ENCODE measurements at regions not wholly inside any gene's neighbourhood (a gene's known extent, or its start where the extent isn't known, plus 50 kb on each side); places are given as distances from the start of the nearest gene placed in this dataset.

DNA sequence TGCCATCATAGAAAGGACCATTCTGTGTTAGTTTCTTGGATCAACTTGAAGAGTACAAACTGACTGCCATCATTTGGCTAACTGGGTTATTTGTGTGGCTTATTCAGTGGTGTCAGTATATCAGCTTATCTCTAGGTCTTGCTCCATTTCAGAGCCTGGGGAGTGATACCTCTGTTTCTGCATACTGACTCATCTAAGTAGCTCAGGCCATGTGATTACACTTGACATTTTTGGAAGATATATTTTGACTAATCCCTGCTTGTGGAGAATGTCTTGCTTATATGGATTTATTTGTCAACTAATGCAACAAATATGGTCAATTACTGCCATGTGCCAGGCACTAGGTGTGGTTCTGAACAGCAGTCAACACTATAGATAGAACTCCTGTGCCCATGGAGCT is 311.7 kb downstream of the YTHDC2 start:
- H3K4me3 Mint-ChIP-seq = no peak overlapping the region
- no peaks in the 10 kb centered on the region for H3K9me3 ChIP-seq (ENCODE audit: control insufficient read depth, low read depth, low read length)
- H3K27me3 ChIP-seq (ENCODE audit: insufficient read depth, low read length) = no peaks in the 10 kb centered on the region
- no peak overlapping the region for H4K8ac ChIP-seq (replicated peaks; ENCODE audit: insufficient read length, low read depth, low read length)
- H4K20me1 ChIP-seq (ENCODE audit: control insufficient read depth, insufficient read depth, insufficient read length) = no peaks in the 10 kb centered on the region
- no peak overlapping the region for H2BK5ac ChIP-seq (ENCODE audit: insufficient read length, low read length)
- no peak overlapping the region for H2AK5ac ChIP-seq (ENCODE audit: insufficient read length, low read length)
- no peak overlapping the region for H3T11ph ChIP-seq (ENCODE audit: low read length)
- no peak overlapping the region for H3K23ac ChIP-seq (ENCODE audit: insufficient read length, low read depth, low read length)
- no peak overlapping the region for H3K4ac ChIP-seq (ENCODE audit: low read depth, low read length)
- H3K4me1 ChIP-seq (ENCODE audit: insufficient read depth, low read length) = no peaks in the 10 kb centered on the region
- no peaks in the 10 kb centered on the region for H3K4me1 Mint-ChIP-seq
- no peak overlapping the region for H3K27ac Mint-ChIP-seq
- H3K4me2 ChIP-seq (ENCODE audit: insufficient read depth, insufficient read length, low read length) = no peak overlapping the region
- DNase-seq = no peak
- H2BK120ac ChIP-seq (ENCODE audit: low read depth, low read length, poor library complexity, severe bottlenecking) = no peak overlapping the region
- no peak overlapping the region for H3K27ac ChIP-seq (ENCODE audit: insufficient read length, low read depth, low read length)
- no peak overlapping the region for H4K5ac ChIP-seq (ENCODE audit: insufficient read length, low read depth, low read length)
- H3K9me3 Mint-ChIP-seq = peaks cover 0 to 4% of the 10 kb centered on the region in 2 experiments; a peak in 1 of 5 replicates
- TF ChIP-seq CTCF (conservative IDR thresholded peaks at IDR 0.05) = no peak
- no peaks in the 10 kb centered on the region for H3K79me2 ChIP-seq (ENCODE audit: insufficient read depth, low read length)
- H2AFZ ChIP-seq (ENCODE audit: low read length) = no peak overlapping the region
- H2BK20ac ChIP-seq (ENCODE audit: low read depth, low read length, poor library complexity, severe bottlenecking) = no peak overlapping the region
- H3K79me1 ChIP-seq (ENCODE audit: insufficient read depth, low read depth, low read length, poor library complexity, severe bottlenecking) = no peaks in the 10 kb centered on the region
- no peaks in the 10 kb centered on the region for H3K27me3 Mint-ChIP-seq (ENCODE audit: low read depth)
- H4K91ac ChIP-seq (ENCODE audit: insufficient read length, low read depth, low read length) = no peak overlapping the region
- no peak overlapping the region for H2BK12ac ChIP-seq (ENCODE audit: insufficient read length, low read depth, low read length)
- H3K23me2 ChIP-seq (ENCODE audit: insufficient read length, low read depth, low read length, poor library complexity, severe bottlenecking) = no peaks in the 10 kb centered on the region
- H3K9ac ChIP-seq (ENCODE audit: extremely low read depth, insufficient read length, low read length) = no peak overlapping the region
- no peak overlapping the region for H3K18ac ChIP-seq (ENCODE audit: insufficient read length, low read depth, low read length)
- H3K36me3 Mint-ChIP-seq (ENCODE audit: insufficient read depth in 1 of 3, low read depth in 3 of 3) = 0 out of 7 replicates have a peak, but pooled peaks cover 0 to 4% (median 0%) of the 10 kb centered on the region in 3 experiments
- no peak overlapping the region for H3K56ac ChIP-seq (ENCODE audit: insufficient read length, low read depth, low read length)
- H2BK15ac ChIP-seq (ENCODE audit: low read depth, low read length) = no peak overlapping the region
- no peak overlapping the region for H3K14ac ChIP-seq (ENCODE audit: insufficient read depth, low read length)
